H9 (cell line): ENCODE measurements at regions not wholly inside any gene's neighbourhood (a gene's known extent, or its start where the extent isn't known, plus 50 kb on each side); places are given as distances from the start of the nearest gene placed in this dataset.

Experiments
- DNase-seq: peaks from one replicate; pipeline ENCODE4 v3.0.0-alpha.2; 2017
- H2AFZ ChIP-seq: one replicate; pipeline ENCODE4 v1.6.1; 2013; ENCODE audit warnings: mild to moderate bottlenecking, low read length, control low read depth, moderate library complexity
- H2AK5ac ChIP-seq: 2 replicates; pipeline ENCODE4 v1.6.1; 2013; ENCODE audit warnings: low read length, control low read depth, mixed read lengths; ENCODE audit not compliant: insufficient read length
- H2BK120ac ChIP-seq: one replicate; pipeline ENCODE4 v1.6.1; 2013; ENCODE audit warnings: low read depth, mild to moderate bottlenecking, low read length, control low read depth, inconsistent platforms; ENCODE audit not compliant: poor library complexity, severe bottlenecking
- H2BK12ac ChIP-seq: 2 replicates; pipeline ENCODE4 v1.6.1; 2013; ENCODE audit warnings: low read length, control low read depth, mixed read lengths, low read depth; ENCODE audit not compliant: insufficient read length
- H2BK15ac ChIP-seq: 2 replicates; pipeline ENCODE4 v1.6.1; 2013; ENCODE audit warnings: low read depth, low read length, control low read depth
- H2BK20ac ChIP-seq: one replicate; pipeline ENCODE4 v1.6.1; 2013; ENCODE audit warnings: low read depth, mild to moderate bottlenecking, low read length, control low read depth, inconsistent platforms; ENCODE audit not compliant: poor library complexity, severe bottlenecking
- H2BK5ac ChIP-seq: 2 replicates; pipeline ENCODE4 v1.6.1; 2013; ENCODE audit warnings: low read length, control low read depth, mixed read lengths; ENCODE audit not compliant: insufficient read length
- H3K14ac ChIP-seq: 2 replicates; pipeline ENCODE4 v1.6.1; 2013; ENCODE audit warnings: low read length, control low read depth; ENCODE audit not compliant: insufficient read depth
- H3K18ac ChIP-seq: 2 replicates; pipeline ENCODE4 v1.6.1; 2013; ENCODE audit warnings: low read depth, mild to moderate bottlenecking, mixed read lengths, low read length, control low read depth; ENCODE audit not compliant: insufficient read length
- H3K23ac ChIP-seq: 2 replicates; pipeline ENCODE4 v1.6.1; 2013; ENCODE audit warnings: low read length, control low read depth, mixed read lengths, low read depth; ENCODE audit not compliant: insufficient read length
- H3K23me2 ChIP-seq: 2 replicates; pipeline ENCODE4 v1.6.1; 2013; ENCODE audit warnings: low read depth, mild to moderate bottlenecking, mixed read lengths, low read length, control low read depth; ENCODE audit not compliant: insufficient read length, poor library complexity, severe bottlenecking
- H3K27ac ChIP-seq: 2 replicates; pipeline ENCODE4 v1.5.1; 2013; ENCODE audit warnings: low read length, control low read depth, mixed read lengths, low read depth; ENCODE audit not compliant: insufficient read length
- H3K27me3 ChIP-seq: 2 replicates; pipeline ENCODE4 v1.6.1; 2013; ENCODE audit warnings: low read length, control low read depth, inconsistent platforms; ENCODE audit not compliant: insufficient read depth
- H3K4ac ChIP-seq: 2 replicates; pipeline ENCODE4 v1.6.1; 2013; ENCODE audit warnings: low read depth, mild to moderate bottlenecking, control low read depth, inconsistent platforms, low read length, moderate library complexity
- H3K4me1 ChIP-seq: 2 replicates; pipeline ENCODE4 v1.6.1; 2013; ENCODE audit warnings: low read length, control low read depth, inconsistent platforms; ENCODE audit not compliant: insufficient read depth
- H3K4me2 ChIP-seq: 2 replicates; pipeline ENCODE4 v1.6.1; 2013; ENCODE audit warnings: low read length, control low read depth, mixed read lengths; ENCODE audit not compliant: insufficient read length, insufficient read depth
- H3K56ac ChIP-seq: 2 replicates; pipeline ENCODE4 v1.6.1; 2013; ENCODE audit warnings: low read depth, mild to moderate bottlenecking, mixed read lengths, low read length, control low read depth; ENCODE audit not compliant: insufficient read length
- H3K79me1 ChIP-seq: 2 replicates; pipeline ENCODE4 v1.6.1; 2013; ENCODE audit warnings: low read depth, mild to moderate bottlenecking, moderate library complexity, low read length, control low read depth, inconsistent platforms; ENCODE audit not compliant: insufficient read depth, poor library complexity, severe bottlenecking
- H3K79me2 ChIP-seq: 2 replicates; pipeline ENCODE4 v1.6.1; 2013; ENCODE audit warnings: low read length, control low read depth, inconsistent platforms; ENCODE audit not compliant: insufficient read depth
- H3K9ac ChIP-seq: 2 replicates; pipeline ENCODE4 v1.6.1; 2013; ENCODE audit warnings: low read length, control low read depth, mixed read lengths; ENCODE audit not compliant: insufficient read length; ENCODE audit errors: extremely low read depth
- H3K9me3 ChIP-seq: one replicate; pipeline ENCODE4 v1.6.1; 2013; ENCODE audit warnings: low read depth, low read length, inconsistent platforms; ENCODE audit not compliant: control insufficient read depth
- H3T11ph ChIP-seq: one replicate; pipeline ENCODE4 v1.6.1; 2013; ENCODE audit warnings: mild to moderate bottlenecking, low read length, control low read depth, inconsistent platforms
- H4K20me1 ChIP-seq: one replicate; pipeline ENCODE4 v1.6.1; 2013; ENCODE audit not compliant: control insufficient read depth, insufficient read length, insufficient read depth
- H4K5ac ChIP-seq: 2 replicates; pipeline ENCODE4 v1.6.1; 2013; ENCODE audit warnings: low read depth, mild to moderate bottlenecking, mixed read lengths, low read length, control low read depth; ENCODE audit not compliant: insufficient read length
- H4K8ac ChIP-seq: replicated peaks from 2 replicates; pipeline ENCODE4 v1.6.1; 2013; ENCODE audit warnings: low read length, control low read depth, mixed read lengths, low read depth; ENCODE audit not compliant: insufficient read length
- H4K91ac ChIP-seq: 2 replicates; pipeline ENCODE4 v1.6.1; 2013; ENCODE audit warnings: low read depth, mild to moderate bottlenecking, moderate library complexity, mixed read lengths, low read length, control low read depth; ENCODE audit not compliant: insufficient read length
- H3K27ac Mint-ChIP-seq, 3 experiments: 2 replicates in 2 of 3; 3 replicates in 1 of 3; pipeline ENCODE4 v1.8.0; 2020 to 2021; ENCODE audit warnings: mixed read lengths in 3 of 3, mild to moderate bottlenecking in 1 of 3, moderate library complexity in 1 of 3
- H3K27me3 Mint-ChIP-seq: 2 replicates; pipeline ENCODE4 v1.8.0; 2021; ENCODE audit warnings: low read depth, mild to moderate bottlenecking, moderate library complexity, mixed read lengths
- H3K36me3 Mint-ChIP-seq, 3 experiments: 2 replicates in 2 of 3; 3 replicates in 1 of 3; pipeline ENCODE4 v1.8.0; 2020 to 2021; ENCODE audit warnings: low read depth in 3 of 3, mixed read lengths in 3 of 3; ENCODE audit not compliant: insufficient read depth in 1 of 3
- H3K4me1 Mint-ChIP-seq, 2 experiments: 2 replicates each; pipeline ENCODE4 v1.8.0; 2020; ENCODE audit warnings: mixed read lengths in 2 of 2
- H3K4me3 Mint-ChIP-seq, 2 experiments: 2 replicates in 1 of 2; 3 replicates in 1 of 2; pipeline ENCODE4 v1.8.0; 2020 to 2021; ENCODE audit warnings: mild to moderate bottlenecking in 2 of 2, mixed read lengths in 2 of 2, moderate library complexity in 1 of 2
- H3K9me3 Mint-ChIP-seq, 2 experiments: 2 replicates in 1 of 2; 3 replicates in 1 of 2; pipeline ENCODE4 v1.8.0; 2020; ENCODE audit warnings: mild to moderate bottlenecking in 2 of 2, mixed read lengths in 2 of 2, moderate library complexity in 1 of 2
- CTCF ChIP-seq: fragments of 200-600 bp; sonication (generic); conservative IDR thresholded peaks from 3 replicates; pipeline ENCODE4 v1.8.0; 2021; ENCODE audit warnings: antibody characterized with exemption, mild to moderate bottlenecking
- WGBS: extraction: QIAGEN DNeasy Blood & Tissue Kit; methylation state at CpG from one replicate; pipeline ENCODE4 v1.1.7; 2013; ENCODE audit warnings: missing lambda C conversion rate, low lambda C conversion rate, mixed read lengths; ENCODE audit not compliant: insufficient read length; ENCODE audit errors: extremely low coverage; 5-methylcytosine and 5-hydroxymethylcytosine counted together

DNA sequence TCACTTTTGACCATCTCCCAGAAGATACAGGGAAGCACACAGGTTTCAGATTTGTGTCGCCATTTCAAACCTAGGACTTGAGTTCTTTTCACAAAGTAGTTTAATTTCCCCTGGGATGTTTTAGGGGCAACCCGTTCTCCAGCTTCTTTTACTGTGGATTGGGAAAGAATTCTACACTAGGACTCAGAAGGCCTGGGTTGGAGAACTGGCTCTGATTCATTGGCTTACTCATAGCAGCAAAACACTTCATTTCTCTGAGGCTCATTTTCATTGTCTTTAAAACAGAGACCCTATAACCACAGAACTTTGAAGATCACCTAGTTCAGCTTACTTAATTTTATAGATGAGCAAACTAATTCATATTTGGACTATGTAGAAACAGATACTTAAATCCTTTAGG lies 175.9 kb upstream of the SALL1 start:
- Histone ChIP-seq H3K56ac (no peak overlapping the region), H3K23me2 (no peaks in the 10 kb centered on the region), H4K20me1 (no peaks in the 10 kb centered on the region), H3K79me2 (no peaks in the 10 kb centered on the region), H3K4me1 (no peaks in the 10 kb centered on the region), H4K91ac (no peak overlapping the region), H4K5ac (no peak overlapping the region), H3K9ac (no peak overlapping the region), H3K27ac (no peak overlapping the region), H3K79me1 (no peaks in the 10 kb centered on the region), H2AFZ (no peak overlapping the region), H3K4ac (no peak overlapping the region), H2BK120ac (no peak overlapping the region), H2BK15ac (no peak overlapping the region), H3K27me3 (no peaks in the 10 kb centered on the region), H4K8ac (no peak overlapping the region), H2BK20ac (no peak overlapping the region), H3K18ac (no peak overlapping the region), H2BK12ac (no peak overlapping the region), H3K9me3 (no peaks in the 10 kb centered on the region), H2BK5ac (no peak overlapping the region), H3K4me2 (no peak overlapping the region), H3K23ac (no peak overlapping the region), H3K14ac (no peak overlapping the region), H3T11ph (no peak overlapping the region), H2AK5ac (no peak overlapping the region)
- no peak overlapping the region for H3K27ac Mint-ChIP-seq
- H3K4me1 Mint-ChIP-seq = no peaks in the 10 kb centered on the region
- no CpG with 5 or more reads among the region's 2 CpGs for WGBS
- H3K27me3 Mint-ChIP-seq = peaks cover 6% of the 10 kb centered on the region
- peaks cover 19 to 24% of the 10 kb centered on the region in 2 experiments for H3K9me3 Mint-ChIP-seq
- no peak for TF ChIP-seq CTCF
- no peak for DNase-seq
- no peak overlapping the region for H3K4me3 Mint-ChIP-seq
- H3K36me3 Mint-ChIP-seq = peaks cover 13 to 28% (median 15%) of the 10 kb centered on the region in 3 experiments
